ENCODE measurements at regions not wholly inside any gene's neighbourhood (a gene's known extent, or its start where the extent isn't known, plus 50 kb on each side); places are given as distances from the start of the nearest gene placed in this dataset.

- ATAC-seq (ENCODE audit: low FRiP score in 2 of 2), result no peak
- Histone ChIP-seq H3K4me1 (no peaks in the 10 kb centered on the region), H3K27me3 (no peaks in the 10 kb centered on the region), H3K27ac (no peak overlapping the region), H3K4me3 (no peak overlapping the region), H3K36me3 (no peaks in the 10 kb centered on the region), H3K9me3 (no peaks in the 10 kb centered on the region)
- DNase-seq, result peak in 1 of 2 donors; percentile 25
- 48 to 63% methylated on average over 10 of the region's 10 CpGs for WGBS, 2 donors
- TF ChIP-seq CTCF (IDR thresholded peaks at IDR 0.05), result no peak
These were observed 86.8 kb downstream of the NPTX2 start for GRCh38 chr7:98703916-98704315.

- 59 to 60% methylated on average over 14 of the region's 14 CpGs for WGBS, 2 donors
- no peak for DNase-seq
- Histone ChIP-seq H3K4me3 (no peak overlapping the region), H3K4me1 (no peaks in the 10 kb centered on the region), H3K27me3 (no peaks in the 10 kb centered on the region), H3K36me3 (no peaks in the 10 kb centered on the region), H3K27ac (no peak overlapping the region), H3K9me3 (no peaks in the 10 kb centered on the region)
- no peak for ATAC-seq (ENCODE audit: low FRiP score in 2 of 2)
- TF ChIP-seq POLR2AphosphoS5 (IDR thresholded peaks at IDR 0.05) (no peak), CTCF (IDR thresholded peaks at IDR 0.05) (no peak), POLR2A (IDR thresholded peaks at IDR 0.05) (no peak), EP300 (IDR thresholded peaks at IDR 0.05) (no peak)
These were observed 88.5 kb downstream of the NPTX2 start for GRCh38 chr7:98705626-98706025.

DNA sequence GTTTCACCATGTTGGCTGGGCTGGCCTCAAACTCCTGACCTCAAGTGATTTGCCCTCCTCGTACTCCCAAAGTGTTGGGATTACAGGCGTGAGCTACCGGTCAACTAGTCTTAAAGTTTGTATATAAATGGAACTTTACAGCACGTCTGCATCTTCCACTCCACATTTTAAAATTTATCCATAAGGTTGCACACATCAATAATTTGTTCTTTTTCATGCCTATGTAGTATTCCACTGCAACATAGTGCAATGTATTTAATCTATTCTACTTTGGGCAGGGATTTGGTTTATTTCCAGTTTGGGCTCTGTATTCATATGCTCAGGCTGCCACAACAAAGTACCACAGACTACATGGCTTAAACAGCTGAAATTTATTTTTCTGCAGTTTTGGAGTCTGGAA lies 90.0 kb downstream of the NPTX2 start:
- Histone ChIP-seq H3K9me3 (no peaks in the 10 kb centered on the region), H3K27me3 (no peaks in the 10 kb centered on the region), H3K4me1 (no peaks in the 10 kb centered on the region), H3K27ac (no peak overlapping the region), H3K36me3 (no peaks in the 10 kb centered on the region), H3K4me3 (no peak overlapping the region)
- no peak for TF ChIP-seq CTCF (IDR thresholded peaks at IDR 0.05)
- WGBS, 2 donors, result 65 to 81% methylated on average over 4 of the region's 4 CpGs
- ATAC-seq (ENCODE audit: low FRiP score in 2 of 2), result no peak
- DNase-seq, result no peak

- Histone ChIP-seq H3K9me3 (no peaks in the 10 kb centered on the region), H3K36me3 (no peaks in the 10 kb centered on the region), H3K27me3 (no peaks in the 10 kb centered on the region), H3K4me3 (no peak overlapping the region), H3K4me1 (no peaks in the 10 kb centered on the region), H3K27ac (no peak overlapping the region)
- no peak for TF ChIP-seq CTCF (IDR thresholded peaks at IDR 0.05)
- no peak for TF ChIP-seq POLR2AphosphoS5 (IDR thresholded peaks at IDR 0.05)
- no peak for TF ChIP-seq POLR2A (IDR thresholded peaks at IDR 0.05)
- no peak for TF ChIP-seq EP300 (IDR thresholded peaks at IDR 0.05)
- ATAC-seq (ENCODE audit: low FRiP score in 2 of 2) (no peak), DNase-seq (no peak)
- 86 to 91% methylated on average over 8 to 9 of the region's 10 CpGs for WGBS, 2 donors
These were observed 94.9 kb downstream of the NPTX2 start for GRCh38 chr7:98711945-98712344.

GRCh38 chr7:98713165-98713810 lies 96.2 kb downstream of the NPTX2 start:
- Histone ChIP-seq H3K4me1 (no peaks in the 10 kb centered on the region), H3K4me3 (no peak overlapping the region), H3K9me3 (no peaks in the 10 kb centered on the region), H3K27me3 (no peaks in the 10 kb centered on the region), H3K27ac (no peak overlapping the region), H3K36me3 (no peaks in the 10 kb centered on the region)
- WGBS, 2 donors, result 53 to 54% methylated on average over 6 of the region's 6 CpGs
- ATAC-seq (ENCODE audit: low FRiP score in 2 of 2) (no peak), DNase-seq (no peak)
- TF ChIP-seq POLR2AphosphoS5 (IDR thresholded peaks at IDR 0.05) (no peak), EP300 (IDR thresholded peaks at IDR 0.05) (no peak), CTCF (IDR thresholded peaks at IDR 0.05) (no peak), POLR2A (IDR thresholded peaks at IDR 0.05) (no peak)
